ENCODE measurements at regions not wholly inside any gene's neighbourhood (a gene's known extent, or its start where the extent isn't known, plus 50 kb on each side); places are given as distances from the start of the nearest gene placed in this dataset.

- POLR2A ChIA-PET = no interaction called here
- TF ChIP-seq ZNF157 (tag by site-specific recombination; IDR thresholded peaks at IDR 0.05) (no peak), ZNF658 (tag by site-specific recombination; IDR thresholded peaks at IDR 0.05) (no peak), ZNF76 (tag by site-specific recombination; IDR thresholded peaks at IDR 0.05; ENCODE audit: borderline replicate concordance, low read depth) (no peak), ZNF121 (tag by site-specific recombination; IDR thresholded peaks at IDR 0.05) (no peak), ZNF221 (tag by site-specific recombination; IDR thresholded peaks at IDR 0.05; ENCODE audit: borderline replicate concordance) (no peak)
Measured at GRCh38 chr22:48342732-48343131, 1484.9 kb downstream of the BRD1 start.

GRCh38 chr22:48342016-48342415 lies 1485.7 kb downstream of the BRD1 start:
- ChIA-PET CTCF (interaction anchor here (0.7 kb wide), 1 partner anchor 612 kb away, joined by 3 read pairs; no protein-coding TSS in a partner anchor), POLR2A (no interaction called here)
- Histone ChIP-seq H3K4me1 (ENCODE audit: control insufficient read depth, insufficient read depth, low read length) (no peaks in the 10 kb centered on the region), H3K27ac (ENCODE audit: extremely low read depth, low read depth, low read length) (no peak overlapping the region), H3K36me3 (ENCODE audit: control insufficient read depth in 2 of 2, insufficient read depth in 1 of 2, low read length in 2 of 2) (no peaks in the 10 kb centered on the region), H3K9me3 (ENCODE audit: control insufficient read depth, insufficient read depth, low read depth, low read length) (no peaks in the 10 kb centered on the region), H3K4me3 (ENCODE audit: low read depth, low read length) (no peak overlapping the region)
- TF ChIP-seq CTCF (tag by site-specific recombination; IDR thresholded peaks at IDR 0.05) (no peak), ZBTB21 (tag by site-specific recombination; IDR thresholded peaks at IDR 0.05) (no peak)

More at GRCh38 chr22:48342732-48343131, 1484.9 kb downstream of the BRD1 start:
- no peak overlapping the region for H3K27ac ChIP-seq (ENCODE audit: extremely low read depth, low read depth, low read length)
- H3K9me3 ChIP-seq (ENCODE audit: control insufficient read depth, insufficient read depth, low read depth, low read length) = no peaks in the 10 kb centered on the region
- no peak overlapping the region for H3K4me3 ChIP-seq (ENCODE audit: low read depth, low read length)
- H3K4me1 ChIP-seq (ENCODE audit: control insufficient read depth, insufficient read depth, low read length) = no peaks in the 10 kb centered on the region
- no peaks in the 10 kb centered on the region for H3K36me3 ChIP-seq (ENCODE audit: control insufficient read depth in 2 of 2, insufficient read depth in 1 of 2, low read length in 2 of 2)
- CTCF ChIA-PET = interaction anchor here (0.7 kb wide), 1 partner anchor 611 kb away, joined by 3 read pairs; no protein-coding TSS in a partner anchor

GRCh38 chr22:48340727-48341709 lies 1486.7 kb downstream of the BRD1 start:
- ChIA-PET POLR2A (no interaction called here), CTCF (no interaction called here)
- no peak overlapping the region for H3K27ac ChIP-seq (ENCODE audit: extremely low read depth, low read depth, low read length)
- no peak overlapping the region for H3K4me3 ChIP-seq (ENCODE audit: low read depth, low read length)
- no peaks in the 10 kb centered on the region for H3K36me3 ChIP-seq (ENCODE audit: control insufficient read depth in 2 of 2, insufficient read depth in 1 of 2, low read length in 2 of 2)
- no peak for TF ChIP-seq ZBTB7A (tag by site-specific recombination; IDR thresholded peaks at IDR 0.05; ENCODE audit: low read depth)
- no peak for TF ChIP-seq PRDM10 (tag by site-specific recombination; IDR thresholded peaks at IDR 0.05)
- TF ChIP-seq ZBTB49 (tag by site-specific recombination; IDR thresholded peaks at IDR 0.05; ENCODE audit: low read depth) = no peak
- TF ChIP-seq ZNF704 (tag by site-specific recombination; IDR thresholded peaks at IDR 0.05) = no peak
- TF ChIP-seq KLF16 (tag by site-specific recombination; IDR thresholded peaks at IDR 0.05) = no peak
- TF ChIP-seq OVOL3 (tag by site-specific recombination; IDR thresholded peaks at IDR 0.05) = no peak
- no peak for TF ChIP-seq ZNF292 (tag by site-specific recombination; IDR thresholded peaks at IDR 0.05; ENCODE audit: borderline replicate concordance, low read depth)
- no peak for TF ChIP-seq ZNF174 (tag by site-specific recombination; IDR thresholded peaks at IDR 0.05)
- no peak for TF ChIP-seq ZSCAN30 (tag by site-specific recombination; IDR thresholded peaks at IDR 0.05)
- TF ChIP-seq REST (tag by site-specific recombination; IDR thresholded peaks at IDR 0.05) = no peak
- no peaks in the 10 kb centered on the region for H3K4me1 ChIP-seq (ENCODE audit: control insufficient read depth, insufficient read depth, low read length)
- H3K9me3 ChIP-seq (ENCODE audit: control insufficient read depth, insufficient read depth, low read depth, low read length) = no peaks in the 10 kb centered on the region
